ENCODE measurements at regions not wholly inside any gene's neighbourhood (a gene's known extent, or its start where the extent isn't known, plus 50 kb on each side); places are given as distances from the start of the nearest gene placed in this dataset.

GRCh38 chr2:106323337-106324013 is 129.4 kb upstream of the UXS1 start:
- Histone ChIP-seq H3K27ac (ENCODE audit: low read depth, low read length) (no peak overlapping the region), H4K20me1 (ENCODE audit: insufficient read depth) (no peaks in the 10 kb centered on the region), H3K4me1 (ENCODE audit: control insufficient read depth in 1 of 2, insufficient read depth in 2 of 2, low read length in 2 of 2) (no peaks in the 10 kb centered on the region), H3K36me3 (ENCODE audit: control insufficient read depth in 1 of 2, insufficient read depth in 2 of 2, low read length in 2 of 2) (no peaks in the 10 kb centered on the region), H3K4me3 (replicated peaks in 1 of 2; ENCODE audit: low read depth in 1 of 2, low read length in 2 of 2) (no peak overlapping the region), H3K79me2 (ENCODE audit: insufficient read depth, low read length) (no peaks in the 10 kb centered on the region), H3K9me3 (ENCODE audit: control insufficient read depth in 1 of 2, insufficient read depth in 1 of 2, low read depth in 1 of 2, low read length in 2 of 2) (no peaks in the 10 kb centered on the region), H3K27me3 (ENCODE audit: insufficient read depth, low read length) (0 out of 2 replicates have a peak, but pooled peaks cover 4% of the 10 kb centered on the region), H2AFZ (ENCODE audit: low read depth, low read length, poor library complexity, severe bottlenecking) (no peak overlapping the region), H3K9ac (ENCODE audit: low read length) (no peak overlapping the region), H3K9me2 (ENCODE audit: insufficient read depth) (no peaks in the 10 kb centered on the region), H3K4me2 (ENCODE audit: low read length) (no peak overlapping the region)
- ChIA-PET CTCF (no interaction called here), RAD21 (ENCODE audit: low non-redundant PET in 1 of 2, low total read pairs in 2 of 2, uncharacterized antibody in 2 of 2, unreplicated experiment in 2 of 2) (no interaction called here), POLR2A (no interaction called here)
- intact Hi-C loops (cut with micrococcal nuclease) = no loop called here
- BruUV-seq (replicated peaks) = no TSS peak
- no peak for DNase-seq (ENCODE audit: low read depth, low spot score)
- ATAC-seq = no peak
- TF ChIP-seq POLR2AphosphoS5 (IDR thresholded peaks at IDR 0.05; ENCODE audit: low read depth, low read length) = no peak
- no peak for TF ChIP-seq MAX (IDR thresholded peaks at IDR 0.05)
- no peak for TF ChIP-seq ZFX (IDR thresholded peaks at IDR 0.05)
- TF ChIP-seq ZBTB33 (IDR thresholded peaks at IDR 0.05; ENCODE audit: extremely low read depth, insufficient replicate concordance, low read length) = no peak
- no peak for TF ChIP-seq SP1 (IDR thresholded peaks at IDR 0.05; ENCODE audit: low read depth)
- no peak for TF ChIP-seq FOSL1 (IDR thresholded peaks at IDR 0.05; ENCODE audit: low read depth)
- no peak for TF ChIP-seq RAD21 (IDR thresholded peaks at IDR 0.05; ENCODE audit: low read depth)
- TF ChIP-seq YY1 (IDR thresholded peaks at IDR 0.05; ENCODE audit: extremely low read depth, insufficient replicate concordance, low read depth, low read length) = no peak
- no peak for TF ChIP-seq EZH2 (IDR thresholded peaks at IDR 0.05)
- no peak for TF ChIP-seq ELF1 (IDR thresholded peaks at IDR 0.05; ENCODE audit: borderline replicate concordance, low read depth)
